C4-2B (cell line): ENCODE measurements at regions not wholly inside any gene's neighbourhood (a gene's known extent, or its start where the extent isn't known, plus 50 kb on each side); places are given as distances from the start of the nearest gene placed in this dataset.

ENCODE experiments used
- H3K27ac ChIP-seq: fragments of 450-650 bp; 2 replicates; pipeline ENCODE4 v1.5.1; 2017
- CTCF ChIP-seq: fragments of 450-650 bp; conservative IDR thresholded peaks from 2 replicates; pipeline ENCODE4 v1.5.1; 2017; ENCODE audit warnings: mild to moderate bottlenecking
- ZFX ChIP-seq: fragments of 450-650 bp; IDR thresholded peaks from 2 replicates; pipeline ENCODE4 v1.6.1; 2017

- TF ChIP-seq CTCF (no peak), ZFX (no peak)
- no peak overlapping the region for H3K27ac ChIP-seq
These were observed 104.1 kb upstream of the TRIB2 start for GRCh38 chr2:12612671-12613070.

GRCh38 chr2:12613137-12613835 is 103.5 kb upstream of the TRIB2 start:
- H3K27ac ChIP-seq: no peak overlapping the region
- TF ChIP-seq ZFX (no peak), CTCF (no peak)

DNA sequence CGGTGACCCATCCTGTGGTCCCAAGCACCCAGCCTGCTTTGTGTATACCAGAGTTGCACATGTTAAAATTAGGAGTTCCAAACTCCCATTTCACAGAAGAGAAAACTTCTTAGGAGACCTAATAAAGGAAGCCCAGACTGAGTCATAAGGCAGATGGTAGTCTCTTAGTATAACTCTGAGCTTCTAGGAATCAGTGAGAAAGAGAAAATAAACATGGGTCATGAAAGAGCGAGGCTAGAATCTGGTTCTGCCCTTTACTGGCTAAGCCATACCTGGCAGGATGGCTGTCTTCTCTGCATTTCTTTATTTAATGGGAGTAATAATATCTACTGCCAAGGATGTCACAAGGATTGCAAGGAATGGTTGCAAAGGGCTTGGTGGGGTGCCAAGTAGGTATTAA is 101.2 kb upstream of the TRIB2 start:
- no peak overlapping the region for H3K27ac ChIP-seq
- TF ChIP-seq ZFX: no peak
- TF ChIP-seq CTCF: no peak

GRCh38 chr2:12616456-12617156 is 100.1 kb upstream of the TRIB2 start:
- H3K27ac ChIP-seq: no peak overlapping the region
- TF ChIP-seq ZFX: no peak
- no peak for TF ChIP-seq CTCF

DNA sequence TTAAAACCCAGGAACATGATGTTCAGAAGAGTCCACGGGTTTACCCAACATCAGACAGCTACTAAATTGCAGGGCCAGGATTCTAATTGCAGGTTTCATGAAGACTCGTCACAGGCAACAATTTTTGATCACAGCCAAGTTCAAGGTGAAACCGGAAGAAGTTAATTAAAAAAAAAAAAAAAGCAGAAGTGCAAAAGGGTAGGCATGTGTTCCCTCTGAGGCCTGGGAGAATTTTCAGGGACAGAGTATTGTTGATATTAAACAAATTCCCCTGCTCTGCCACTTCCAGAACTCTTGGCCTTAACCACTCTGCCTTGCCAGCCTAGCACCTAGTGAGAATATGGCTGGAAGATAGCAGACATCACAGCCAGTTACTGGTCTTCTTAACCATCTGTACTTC is 99.4 kb upstream of the TRIB2 start:
- TF ChIP-seq CTCF: no peak
- TF ChIP-seq ZFX: no peak
- no peak overlapping the region for H3K27ac ChIP-seq

- TF ChIP-seq CTCF (no peak), ZFX (no peak)
- H3K27ac ChIP-seq: no peak overlapping the region
These were observed 98.9 kb upstream of the TRIB2 start for GRCh38 chr2:12617853-12618252.

DNA sequence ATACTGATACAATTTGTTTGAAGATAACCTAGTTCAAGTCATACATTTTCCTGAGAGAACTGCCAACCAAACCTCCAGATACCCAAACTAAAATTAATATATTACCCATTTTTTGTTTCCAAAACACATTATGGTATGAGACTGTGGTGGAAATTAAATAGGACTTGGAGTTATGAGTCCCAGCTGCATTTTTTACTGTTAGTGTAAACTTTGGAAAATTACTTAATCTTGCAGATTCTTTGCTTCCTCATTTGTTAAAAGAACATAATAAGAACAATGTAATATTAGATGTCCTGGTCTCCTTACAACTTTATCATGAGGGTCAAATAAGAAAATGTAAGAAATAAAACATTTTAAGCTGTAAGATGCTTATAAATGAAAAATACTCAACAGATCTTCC is 98.2 kb upstream of the TRIB2 start:
- TF ChIP-seq ZFX (no peak), CTCF (no peak)
- no peak overlapping the region for H3K27ac ChIP-seq
